Ishikawa (cell line): ENCODE measurements at regions not wholly inside any gene's neighbourhood (a gene's known extent, or its start where the extent isn't known, plus 50 kb on each side); places are given as distances from the start of the nearest gene placed in this dataset.

Experiments used
- CEBPB ChIP-seq: IDR thresholded peaks from 2 replicates; pipeline ENCODE4 v1.6.1; 2012
- CREB1 ChIP-seq: IDR thresholded peaks from 2 replicates; pipeline ENCODE4 v1.6.1; 2012; ENCODE audit warnings: low read depth
- EGR1 ChIP-seq: IDR thresholded peaks from 2 replicates; pipeline ENCODE4 v1.6.1; 2012
- EP300 ChIP-seq: IDR thresholded peaks from 2 replicates; pipeline ENCODE4 v1.6.1; 2012; ENCODE audit warnings: borderline replicate concordance
- FOXM1 ChIP-seq: IDR thresholded peaks from 2 replicates; pipeline ENCODE4 v1.6.1; 2012; ENCODE audit warnings: low read depth, borderline replicate concordance
- MAX ChIP-seq: IDR thresholded peaks from 2 replicates; pipeline ENCODE4 v1.6.1; 2012
- NFIC ChIP-seq: IDR thresholded peaks from 2 replicates; pipeline ENCODE4 v1.6.1; 2012
- RAD21 ChIP-seq: IDR thresholded peaks from 2 replicates; pipeline ENCODE4 v1.6.1; 2012; ENCODE audit warnings: low read depth
- REST ChIP-seq: IDR thresholded peaks from 2 replicates; pipeline ENCODE4 v1.6.1; 2012; ENCODE audit warnings: low read depth, mild to moderate bottlenecking
- TAF1 ChIP-seq: IDR thresholded peaks from 2 replicates; pipeline ENCODE4 v1.6.1; 2012; ENCODE audit warnings: low read depth, mild to moderate bottlenecking
- TCF12 ChIP-seq: IDR thresholded peaks from 2 replicates; pipeline ENCODE4 v1.6.1; 2012; ENCODE audit warnings: low read depth
- TEAD4 ChIP-seq: IDR thresholded peaks from 2 replicates; pipeline ENCODE4 v1.6.1; 2012
- USF1 ChIP-seq: IDR thresholded peaks from 2 replicates; pipeline ENCODE4 v1.6.1; 2012
- YY1 ChIP-seq: IDR thresholded peaks from 2 replicates; pipeline ENCODE4 v1.6.1; 2012; ENCODE audit warnings: low read depth
- ZBTB7A ChIP-seq: IDR thresholded peaks from 2 replicates; pipeline ENCODE4 v1.6.1; 2012; ENCODE audit warnings: low read depth

- TF ChIP-seq MAX (no peak), NFIC (no peak), EGR1 (no peak), TCF12 (no peak), FOXM1 (no peak), TEAD4 (no peak), YY1 (no peak), CREB1 (no peak), TAF1 (no peak), RAD21 (no peak), ZBTB7A (no peak), EP300 (no peak), REST (no peak), USF1 (no peak), CEBPB (no peak)
These were observed 172.1 kb upstream of the PHYHIPL start for GRCh38 chr10:59004392-59004791.

- TF ChIP-seq RAD21 (no peak), CEBPB (no peak)
These were observed 169.7 kb upstream of the PHYHIPL start for GRCh38 chr10:59006511-59007306.

GRCh38 chr10:59007307-59008025, 169.0 kb upstream of the PHYHIPL start:
- TF ChIP-seq MAX (no peak), CEBPB (no peak), TCF12 (no peak)

GRCh38 chr10:59008452-59008851, 168.0 kb upstream of the PHYHIPL start:
- no peak for TF ChIP-seq YY1
- no peak for TF ChIP-seq CREB1

GRCh38 chr10:59011972-59012632, 164.3 kb upstream of the PHYHIPL start:
- no peak for TF ChIP-seq NFIC
- TF ChIP-seq USF1, result no peak
- no peak for TF ChIP-seq RAD21
- TF ChIP-seq CREB1, result no peak
- no peak for TF ChIP-seq TEAD4
- TF ChIP-seq REST, result no peak
- TF ChIP-seq YY1, result no peak
- no peak for TF ChIP-seq MAX

GRCh38 chr10:59012839-59013238, 163.6 kb upstream of the PHYHIPL start:
- no peak for TF ChIP-seq TEAD4
- no peak for TF ChIP-seq FOXM1
- TF ChIP-seq EGR1, result no peak
- TF ChIP-seq MAX, result no peak
- TF ChIP-seq USF1, result no peak
- no peak for TF ChIP-seq ZBTB7A
- no peak for TF ChIP-seq NFIC
- no peak for TF ChIP-seq CEBPB
- no peak for TF ChIP-seq EP300
- no peak for TF ChIP-seq RAD21
- TF ChIP-seq TAF1, result no peak
- no peak for TF ChIP-seq TCF12
- no peak for TF ChIP-seq YY1
